Pancreas (tissue), 10 donors: ENCODE measurements at regions not wholly inside any gene's neighbourhood (a gene's known extent, or its start where the extent isn't known, plus 50 kb on each side); places are given as distances from the start of the nearest gene placed in this dataset.
"Not testable (repeated sequence)": the region's sequence is repeated elsewhere in the genome, so short reads cannot be mapped to it uniquely, and the experiment has no call there.

Source experiments
- ATAC-seq, 4 donors: fragments of 200-7000 bp; cut with Tn5 transposase; one replicate each; pipeline versions ENCODE4 v1.8.0 to v1.9.1; 2020; ENCODE audit warnings: mild to moderate bottlenecking in 4 of 4, moderate library complexity in 4 of 4
- DNase-seq, 6 donors: peaks; one replicate each; pipeline ENCODE4 v3.0.0-alpha.2; 2020
- FAIRE-seq: peaks from 2 replicates; lab custom pipeline; 2012; peaks lifted over from hg19 to GRCh38; lab: Jason Lieb, UNC
- H3K27ac ChIP-seq, 4 donors: fragments of 200-600 bp; sonication (generic); 1 replicate in 3 of 4; 2 replicates in 1 of 4; pipeline versions ENCODE4 v1.5.0 to v1.8.0; 2020
- H3K27me3 ChIP-seq, 4 donors: fragments of 200-600 bp; one replicate each; pipeline ENCODE4 v1.8.0; 2021
- H3K36me3 ChIP-seq, 3 donors: fragments of 200-600 bp; sonication (generic) in 1 of 3; one replicate each; pipeline versions ENCODE4 v1.5.0 to v1.8.0; 2020 to 2021
- H3K4me1 ChIP-seq, 3 donors: fragments of 200-600 bp; one replicate each; pipeline ENCODE4 v1.8.0; 2021
- H3K4me3 ChIP-seq, 4 donors: fragments of 200-600 bp; sonication (generic) in 2 of 4; one replicate each; pipeline versions ENCODE4 v1.5.0 to v1.8.0; 2020 to 2021
- H3K9me3 ChIP-seq, 4 donors: fragments of 200-600 bp; one replicate each; pipeline ENCODE4 v1.8.0; 2021
- CTCF ChIP-seq, 4 donors: fragments of 200-600 bp; sonication (generic) in 3 of 4; IDR thresholded peaks; one replicate each; pipeline versions ENCODE4 v1.5.0 to v1.8.0; 2021; ENCODE audit warnings: antibody characterized with exemption in 4 of 4
- WGBS, 2 donors: extraction: QIAGEN DNeasy Blood & Tissue Kit; methylation state at CpG; one replicate each; pipeline ENCODE4 v1.1.7; 2013; 5-methylcytosine and 5-hydroxymethylcytosine counted together
- intact Hi-C, 3 donors: fragments of 100-400 bp; cut with DNase I; formaldehyde crosslinking; loops; one replicate each; pipeline versions ENCODE4 v1.11.1 to v1.14.2; 2022
- donor health status: healthy with polysubstance abuse.
- donor health status: DM: no; HTN: no; CAD: no; lungs with moderate emphysema.
- donor health status: DM: no; HTN: no; CAD: no.
- donor health status: control.
- donor health status: control.
- donor health status: Bipolar disorder and iron deficiency.
- donor health status: DM: yes; HTN: yes; CAD: no.
- donor health status: DM: no; HTN: no; CAD: no.
- donor health status: DM: no; HTN: no; CAD: no.
- donor health status: DM: yes; HTN: yes; CAD: no.

GRCh38 chr11:81804858-81805257 is 928.8 kb downstream of the FAM181B start:
- Histone ChIP-seq H3K27ac (no peak overlapping the region), H3K4me3 (no peak overlapping the region), H3K36me3 (no peaks in the 10 kb centered on the region), H3K27me3 (no peaks in the 10 kb centered on the region), H3K4me1 (no peaks in the 10 kb centered on the region), H3K9me3 (no peaks in the 10 kb centered on the region)
- 25 to 29% methylated on average over 1 of the region's 1 CpG for WGBS, 2 donors
- FAIRE-seq, result no peak
- DNase-seq, result no peak
- no peak for TF ChIP-seq CTCF (IDR thresholded peaks at IDR 0.05)
- no peak for ATAC-seq
- intact Hi-C loops, result no loop called here

- H3K4me3 ChIP-seq, result no peak overlapping the region
- H3K9me3 ChIP-seq, result no peaks in the 10 kb centered on the region
- intact Hi-C loops, result no loop called here
- H3K27me3 ChIP-seq, result no peaks in the 10 kb centered on the region
- TF ChIP-seq CTCF (IDR thresholded peaks at IDR 0.05), result no peak
- no peak for FAIRE-seq
- no peak overlapping the region for H3K27ac ChIP-seq
- no peak for DNase-seq
- WGBS, 2 donors, result 47 to 70% methylated on average over 3 of the region's 3 CpGs
- ATAC-seq, result no peak
- no peaks in the 10 kb centered on the region for H3K36me3 ChIP-seq
- H3K4me1 ChIP-seq, result no peaks in the 10 kb centered on the region
Measured at GRCh38 chr11:81802591-81802990, 931.1 kb downstream of the FAM181B start.

- WGBS, 2 donors, result 59 to 75% methylated on average over 4 of the region's 4 CpGs
- TF ChIP-seq CTCF (IDR thresholded peaks at IDR 0.05), result no peak
- intact Hi-C loops, result no loop called here
- no peak overlapping the region for H3K27ac ChIP-seq
- DNase-seq (no peak), FAIRE-seq (no peak), ATAC-seq (no peak)
- no peaks in the 10 kb centered on the region for H3K36me3 ChIP-seq
- no peak overlapping the region for H3K4me3 ChIP-seq
- no peaks in the 10 kb centered on the region for H3K27me3 ChIP-seq
- H3K9me3 ChIP-seq, result no peaks in the 10 kb centered on the region
- H3K4me1 ChIP-seq, result no peaks in the 10 kb centered on the region
Measured at GRCh38 chr11:81792416-81792815, 941.2 kb downstream of the FAM181B start.

- FAIRE-seq (no peak), DNase-seq (no peak), ATAC-seq (no peak)
- TF ChIP-seq CTCF (IDR thresholded peaks at IDR 0.05), result no peak
- no peaks in the 10 kb centered on the region for H3K36me3 ChIP-seq
- no peaks in the 10 kb centered on the region for H3K4me1 ChIP-seq
- intact Hi-C loops, result no loop called here
- no peak overlapping the region for H3K27ac ChIP-seq
- no peak overlapping the region for H3K4me3 ChIP-seq
- 17 to 21% methylated on average over 1 of the region's 1 CpG for WGBS, 2 donors
- no peaks in the 10 kb centered on the region for H3K9me3 ChIP-seq
- no peaks in the 10 kb centered on the region for H3K27me3 ChIP-seq
Measured at GRCh38 chr11:81787584-81788049, 946.0 kb downstream of the FAM181B start.

GRCh38 chr11:81772166-81772565 is 961.5 kb downstream of the FAM181B start:
- 25 to 27% methylated on average over 3 of the region's 3 CpGs for WGBS, 2 donors
- H3K36me3 ChIP-seq, result no peaks in the 10 kb centered on the region
- H3K27ac ChIP-seq, result no peak overlapping the region
- DNase-seq (peak in 2 of 6 donors; percentile 4 to 13), ATAC-seq (peak in 2 of 4 donors; percentile 36 to 49), FAIRE-seq (no peak)
- no peaks in the 10 kb centered on the region for H3K4me1 ChIP-seq
- no peaks in the 10 kb centered on the region for H3K9me3 ChIP-seq
- no peaks in the 10 kb centered on the region for H3K27me3 ChIP-seq
- intact Hi-C loops, result no loop called here
- H3K4me3 ChIP-seq, result no peak overlapping the region
- TF ChIP-seq CTCF (IDR thresholded peaks at IDR 0.05), result no peak

- H3K4me3 ChIP-seq, ATAC-seq, H3K4me1 ChIP-seq, DNase-seq, H3K9me3 ChIP-seq, H3K27me3 ChIP-seq, FAIRE-seq, intact Hi-C loops, H3K27ac ChIP-seq, H3K36me3 ChIP-seq: not testable (repeated sequence)
- WGBS, 2 donors, result 28 to 33% methylated on average over 5 of the region's 5 CpGs
Measured at GRCh38 chr11:81769906-81770305, 963.8 kb downstream of the FAM181B start.
